Gastroesophageal sphincter (tissue), 2 donors: ENCODE measurements at regions not wholly inside any gene's neighbourhood (a gene's known extent, or its start where the extent isn't known, plus 50 kb on each side); places are given as distances from the start of the nearest gene placed in this dataset.

Experiments used
- POLR2A ChIP-seq, 2 donors: fragments of 450-650 bp; IDR thresholded peaks; one replicate each; pipeline ENCODE4 v1.6.1; 2017; ENCODE audit warnings: antibody characterized with exemption in 2 of 2, mild to moderate bottlenecking in 2 of 2, moderate library complexity in 1 of 2
- POLR2AphosphoS5 ChIP-seq: sonication (generic); formaldehyde crosslinking; IDR thresholded peaks from one replicate; pipeline ENCODE4 v1.6.1; 2017; ENCODE audit warnings: antibody characterized with exemption

GRCh38 chr15:62991698-62992097 lies 50.8 kb upstream of the TPM1 start:
- TF ChIP-seq POLR2A (IDR thresholded peaks at IDR 0.05): no peak
- no peak for TF ChIP-seq POLR2AphosphoS5
